Spleen (tissue), 7 donors: ENCODE measurements at regions not wholly inside any gene's neighbourhood (a gene's known extent, or its start where the extent isn't known, plus 50 kb on each side); places are given as distances from the start of the nearest gene placed in this dataset.

Source experiments
- POLR2A ChIP-seq, 3 donors: fragments of 450-650 bp; IDR thresholded peaks; one replicate each; pipeline ENCODE4 v1.5.1; 2017; ENCODE audit warnings: antibody characterized with exemption in 3 of 3, mild to moderate bottlenecking in 1 of 3
- POLR2AphosphoS5 ChIP-seq, 3 donors: sonication (generic); formaldehyde crosslinking; IDR thresholded peaks; one replicate each; pipeline ENCODE4 v1.5.1; 2017; ENCODE audit warnings: antibody characterized with exemption in 3 of 3
- TF ChIP-seq, protein P1 (sequence below), 11 experiments: fragments of 200-600 bp in 7 of 11; fragments of 450-650 bp in 4 of 11; sonication (generic) in 4 of 11; IDR thresholded peaks in 8 of 11; conservative IDR thresholded peaks in 3 of 11; 1 replicate in 7 of 11; 2 replicates in 4 of 11; pipeline versions ENCODE4 v1.4.0 to v1.8.0; 2016 to 2021; ENCODE audit warnings: antibody characterized with exemption in 11 of 11, inconsistent platforms in 4 of 11, mild to moderate bottlenecking in 1 of 11
- donor health status: DM: no; HTN: no; CAD: no; lungs with moderate emphysema.
- donor health status: DM: no; HTN: no; CAD: no.
- donor health status: DM: no; HTN: no; CAD: no.

DNA sequence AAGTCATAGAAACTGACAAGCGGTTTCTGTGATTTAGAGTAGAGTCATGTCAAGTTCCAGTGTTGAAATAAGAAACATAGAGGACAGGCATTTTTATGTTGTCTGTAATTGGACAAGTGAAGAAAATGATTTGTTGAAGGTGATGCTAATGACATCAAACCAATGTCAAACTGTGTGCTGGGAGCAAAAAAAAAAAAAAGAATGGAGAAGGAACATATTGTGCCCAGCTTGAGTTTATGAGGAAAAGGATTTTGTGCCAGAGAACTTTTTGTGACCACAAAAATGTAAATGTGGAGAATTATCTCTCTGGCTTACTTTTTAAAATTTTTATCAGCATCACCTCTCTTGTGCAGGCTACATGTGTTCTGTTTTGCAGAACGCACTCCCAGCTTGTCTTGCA is 495.7 kb downstream of the RAPGEF2 start:
- TF ChIP-seq POLR2AphosphoS5 (IDR thresholded peaks at IDR 0.05) (no peak), POLR2A (IDR thresholded peaks at IDR 0.05) (no peak)
- TF ChIP-seq, protein P1, sequence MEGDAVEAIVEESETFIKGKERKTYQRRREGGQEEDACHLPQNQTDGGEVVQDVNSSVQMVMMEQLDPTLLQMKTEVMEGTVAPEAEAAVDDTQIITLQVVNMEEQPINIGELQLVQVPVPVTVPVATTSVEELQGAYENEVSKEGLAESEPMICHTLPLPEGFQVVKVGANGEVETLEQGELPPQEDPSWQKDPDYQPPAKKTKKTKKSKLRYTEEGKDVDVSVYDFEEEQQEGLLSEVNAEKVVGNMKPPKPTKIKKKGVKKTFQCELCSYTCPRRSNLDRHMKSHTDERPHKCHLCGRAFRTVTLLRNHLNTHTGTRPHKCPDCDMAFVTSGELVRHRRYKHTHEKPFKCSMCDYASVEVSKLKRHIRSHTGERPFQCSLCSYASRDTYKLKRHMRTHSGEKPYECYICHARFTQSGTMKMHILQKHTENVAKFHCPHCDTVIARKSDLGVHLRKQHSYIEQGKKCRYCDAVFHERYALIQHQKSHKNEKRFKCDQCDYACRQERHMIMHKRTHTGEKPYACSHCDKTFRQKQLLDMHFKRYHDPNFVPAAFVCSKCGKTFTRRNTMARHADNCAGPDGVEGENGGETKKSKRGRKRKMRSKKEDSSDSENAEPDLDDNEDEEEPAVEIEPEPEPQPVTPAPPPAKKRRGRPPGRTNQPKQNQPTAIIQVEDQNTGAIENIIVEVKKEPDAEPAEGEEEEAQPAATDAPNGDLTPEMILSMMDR (IDR thresholded peaks at IDR 0.05 in 8 of 11, conservative IDR thresholded peaks at IDR 0.05 in 3 of 11), result no peak
